MCF 10A (cell line): ENCODE measurements at regions not wholly inside any gene's neighbourhood (a gene's known extent, or its start where the extent isn't known, plus 50 kb on each side); places are given as distances from the start of the nearest gene placed in this dataset.

Source experiments
- BruUV-seq: library from RNA; stranded (reverse); fragments of 400-500 nt; replicated peaks from 2 replicates; lab custom pipeline; 2021; lab: Mats Ljungman, UMichigan
- CTCF ChIA-PET: fragments of 300-600 bp; sonication (Branson Sonifier 250); formaldehyde crosslinking; extraction: SDS; loops from one replicate; lab custom pipeline; 2021; ENCODE audit warnings: antibody characterized with exemption, inconsistent platforms; lab: Yijun Ruan, JAX
- POLR2A ChIA-PET: fragments of 300-600, 350-650 bp; sonication (Branson Sonifier 250); formaldehyde crosslinking; extraction: SDS; loops from one replicate; lab custom pipeline; 2020; ENCODE audit warnings: antibody characterized with exemption, inconsistent platforms; lab: Yijun Ruan, JAX
- DNase-seq: peaks from one replicate; pipeline ENCODE4 v3.0.0-alpha.2; 2018; ENCODE audit not compliant: unreplicated experiment
- H3K27ac Mint-ChIP-seq: one replicate; pipeline ENCODE4 v1.8.0; 2022; ENCODE audit warnings: mild to moderate bottlenecking, low read depth, mixed read lengths; ENCODE audit not compliant: unreplicated experiment
- H3K27me3 Mint-ChIP-seq: one replicate; pipeline ENCODE4 v1.8.0; 2022; ENCODE audit warnings: mixed read lengths; ENCODE audit not compliant: insufficient read depth, unreplicated experiment
- H3K36me3 Mint-ChIP-seq: one replicate; pipeline ENCODE4 v1.8.0; 2022; ENCODE audit warnings: mild to moderate bottlenecking, moderate library complexity, mixed read lengths; ENCODE audit not compliant: insufficient read depth, unreplicated experiment
- H3K4me1 Mint-ChIP-seq: one replicate; pipeline ENCODE4 v1.8.0; 2022; ENCODE audit warnings: mixed read lengths; ENCODE audit not compliant: insufficient read depth, unreplicated experiment
- H3K4me3 Mint-ChIP-seq: one replicate; pipeline ENCODE4 v1.8.0; 2022; ENCODE audit warnings: mild to moderate bottlenecking, moderate library complexity, mixed read lengths; ENCODE audit not compliant: unreplicated experiment
- H3K9me3 Mint-ChIP-seq: one replicate; pipeline ENCODE4 v1.8.0; 2022; ENCODE audit warnings: mixed read lengths; ENCODE audit not compliant: unreplicated experiment
- intact Hi-C: fragments of 100-400 bp; cut with micrococcal nuclease; formaldehyde crosslinking; loops from 2 replicates; pipeline ENCODE4 v1.14.1; 2022
- TF ChIP-seq, protein P1 (sequence below): fragments of 200-600 bp; IDR thresholded peaks from one replicate; pipeline ENCODE4 v1.8.0; 2022; ENCODE audit warnings: antibody characterized with exemption, mild to moderate bottlenecking; ENCODE audit not compliant: unreplicated experiment

DNA sequence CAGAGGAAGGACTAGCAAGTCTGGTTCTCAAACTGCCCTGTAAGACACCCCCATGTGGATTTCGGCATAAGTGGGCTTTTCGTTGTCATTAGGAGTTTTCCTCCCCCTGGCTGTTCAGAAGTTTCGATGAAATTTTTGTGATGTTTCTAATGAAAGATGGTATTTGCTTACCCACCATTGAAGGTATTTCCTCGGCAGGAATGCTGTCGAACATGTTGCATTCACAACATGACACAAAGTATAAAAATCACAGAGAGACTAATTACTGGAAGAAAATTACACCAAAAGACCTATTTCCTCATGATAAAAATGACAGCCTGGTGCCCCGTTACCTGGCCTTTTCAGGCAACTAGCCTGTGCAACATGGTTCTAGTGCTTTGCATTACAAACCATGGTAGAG, 144.9 kb downstream of the TXNL1 start:
- Mint-ChIP-seq H3K27ac (no peak overlapping the region), H3K4me1 (no peaks in the 10 kb centered on the region), H3K4me3 (no peak overlapping the region), H3K36me3 (no peaks in the 10 kb centered on the region), H3K27me3 (peaks cover 12% of the 10 kb centered on the region), H3K9me3 (no peaks in the 10 kb centered on the region)
- TF ChIP-seq, protein P1, sequence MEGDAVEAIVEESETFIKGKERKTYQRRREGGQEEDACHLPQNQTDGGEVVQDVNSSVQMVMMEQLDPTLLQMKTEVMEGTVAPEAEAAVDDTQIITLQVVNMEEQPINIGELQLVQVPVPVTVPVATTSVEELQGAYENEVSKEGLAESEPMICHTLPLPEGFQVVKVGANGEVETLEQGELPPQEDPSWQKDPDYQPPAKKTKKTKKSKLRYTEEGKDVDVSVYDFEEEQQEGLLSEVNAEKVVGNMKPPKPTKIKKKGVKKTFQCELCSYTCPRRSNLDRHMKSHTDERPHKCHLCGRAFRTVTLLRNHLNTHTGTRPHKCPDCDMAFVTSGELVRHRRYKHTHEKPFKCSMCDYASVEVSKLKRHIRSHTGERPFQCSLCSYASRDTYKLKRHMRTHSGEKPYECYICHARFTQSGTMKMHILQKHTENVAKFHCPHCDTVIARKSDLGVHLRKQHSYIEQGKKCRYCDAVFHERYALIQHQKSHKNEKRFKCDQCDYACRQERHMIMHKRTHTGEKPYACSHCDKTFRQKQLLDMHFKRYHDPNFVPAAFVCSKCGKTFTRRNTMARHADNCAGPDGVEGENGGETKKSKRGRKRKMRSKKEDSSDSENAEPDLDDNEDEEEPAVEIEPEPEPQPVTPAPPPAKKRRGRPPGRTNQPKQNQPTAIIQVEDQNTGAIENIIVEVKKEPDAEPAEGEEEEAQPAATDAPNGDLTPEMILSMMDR: no peak
- BruUV-seq: no TSS peak
- POLR2A ChIA-PET: no interaction called here
- intact Hi-C loops: no loop called here
- CTCF ChIA-PET: no interaction called here
- no peak for DNase-seq

DNA sequence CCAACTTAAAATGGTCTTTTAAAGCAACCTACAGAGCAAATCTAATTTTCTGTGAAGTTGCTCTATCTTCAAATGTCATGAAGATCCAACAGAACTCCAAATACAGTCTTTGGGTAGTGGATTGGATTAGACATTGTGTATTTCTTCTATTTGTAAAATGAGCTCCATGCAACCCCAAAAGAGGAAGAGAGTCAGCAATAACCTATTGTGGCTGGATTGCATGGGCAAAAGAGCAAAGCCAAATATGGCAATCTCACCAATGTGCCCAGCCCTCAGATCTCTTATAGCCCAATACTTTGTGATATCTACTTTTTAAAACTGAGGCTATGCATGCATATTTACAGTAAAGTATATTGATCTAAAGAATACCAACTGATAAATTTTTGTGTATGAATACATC, 146.3 kb downstream of the TXNL1 start:
- no peaks in the 10 kb centered on the region for H3K9me3 Mint-ChIP-seq
- H3K27ac Mint-ChIP-seq: no peak overlapping the region
- CTCF ChIA-PET: no interaction called here
- intact Hi-C loops: no loop called here
- POLR2A ChIA-PET: interaction anchor here (0.6 kb wide), 1 partner anchor 130 kb away, joined by 3 read pairs; no protein-coding TSS in a partner anchor
- H3K4me3 Mint-ChIP-seq: no peak overlapping the region
- H3K36me3 Mint-ChIP-seq: no peaks in the 10 kb centered on the region
- H3K4me1 Mint-ChIP-seq: no peaks in the 10 kb centered on the region
- TF ChIP-seq, protein P1: no peak
- DNase-seq: no peak
- H3K27me3 Mint-ChIP-seq: peaks cover 12% of the 10 kb centered on the region
- no TSS peak for BruUV-seq

DNA sequence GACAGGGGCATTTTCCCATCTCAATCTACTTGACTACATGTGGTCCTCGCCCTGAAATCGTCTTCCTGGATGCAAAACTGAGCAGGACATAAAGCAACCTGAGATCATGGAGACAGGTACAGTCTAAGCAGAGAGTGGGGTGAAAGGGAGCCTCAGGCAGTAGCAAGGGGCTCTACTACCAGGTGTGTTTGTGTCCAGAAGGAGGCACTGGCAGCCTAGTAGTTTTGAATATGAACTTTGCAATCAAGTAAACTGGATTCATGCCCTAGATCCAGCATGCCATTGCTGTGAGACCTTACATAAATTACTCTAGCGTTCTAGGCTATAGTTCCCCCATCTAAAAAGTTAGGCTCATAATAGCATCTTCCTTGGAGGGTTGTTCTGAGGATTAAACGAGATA, 147.4 kb downstream of the TXNL1 start:
- ChIA-PET CTCF (interaction anchor here (0.9 kb wide), 1 partner anchor 24 kb away, joined by 4 read pairs; no protein-coding TSS in a partner anchor), POLR2A (no interaction called here)
- no TSS peak for BruUV-seq
- DNase-seq: no peak
- intact Hi-C loops: no loop called here
- TF ChIP-seq, protein P1: no peak
- Mint-ChIP-seq H3K27me3 (peaks cover 1% of the 10 kb centered on the region), H3K4me3 (no peak overlapping the region), H3K27ac (no peak overlapping the region), H3K9me3 (no peaks in the 10 kb centered on the region), H3K4me1 (no peaks in the 10 kb centered on the region), H3K36me3 (no peaks in the 10 kb centered on the region)

DNA sequence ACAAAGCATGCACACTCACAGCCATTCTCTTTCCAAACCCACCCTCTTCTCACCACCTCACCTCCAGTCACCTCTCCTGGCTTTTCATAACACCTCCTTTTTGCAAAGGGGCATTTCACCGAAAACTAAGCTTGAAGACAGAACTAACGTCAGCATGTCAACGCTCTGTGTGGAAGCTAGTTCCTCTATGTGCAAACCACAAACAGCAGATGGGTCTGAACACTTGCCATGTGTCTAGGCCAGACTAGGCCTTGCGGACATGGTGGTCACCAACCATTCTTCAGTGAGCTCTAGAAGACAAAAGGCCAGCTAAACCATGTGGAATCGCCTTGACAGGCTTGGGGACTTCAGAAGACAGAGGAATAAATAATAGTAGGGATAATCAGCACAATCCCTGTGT, 148.5 kb downstream of the TXNL1 start:
- Mint-ChIP-seq H3K36me3 (no peaks in the 10 kb centered on the region), H3K27me3 (no peaks in the 10 kb centered on the region), H3K4me3 (no peak overlapping the region), H3K27ac (no peak overlapping the region), H3K9me3 (no peaks in the 10 kb centered on the region), H3K4me1 (no peaks in the 10 kb centered on the region)
- BruUV-seq: no TSS peak
- intact Hi-C loops: no loop called here
- TF ChIP-seq, protein P1: no peak
- POLR2A ChIA-PET: no interaction called here
- CTCF ChIA-PET: interaction anchor here (0.6 to 0.9 kb wide), 2 partner anchors 25 to 459 kb away, joined by 4 read pairs; no protein-coding TSS in a partner anchor
- no peak for DNase-seq
